ENCODE measurements at regions not wholly inside any gene's neighbourhood (a gene's known extent, or its start where the extent isn't known, plus 50 kb on each side); places are given as distances from the start of the nearest gene placed in this dataset.

- no peak overlapping the region for H3K4me3 ChIP-seq (ENCODE audit: insufficient read depth in 1 of 2, low read depth in 1 of 2, low read length in 2 of 2)
- H3K9me3 ChIP-seq (ENCODE audit: control insufficient read depth, low read length): peaks cover 10% of the 10 kb centered on the region
- no peak overlapping the region for H2AK5ac ChIP-seq (ENCODE audit: low read length, severe bottlenecking)
- H3K4ac ChIP-seq (ENCODE audit: low read depth in 1 of 2, low read length in 2 of 2): no peak overlapping the region
- WGBS: 83% methylated on average over 4 of the region's 5 CpGs
- H2BK15ac ChIP-seq (ENCODE audit: low read depth, poor library complexity, severe bottlenecking): no peak overlapping the region
- H3K23ac ChIP-seq (ENCODE audit: low read length in 2 of 2): no peak overlapping the region
- no peak overlapping the region for H2AFZ ChIP-seq (ENCODE audit: low read depth, low read length)
- no peak for DNase-seq
- no peak overlapping the region for H4K91ac ChIP-seq (ENCODE audit: low read length)
- no peak overlapping the region for H2BK12ac ChIP-seq (ENCODE audit: low read length in 2 of 2)
- H3K9ac ChIP-seq (ENCODE audit: low read length): no peak overlapping the region
- H3K79me1 ChIP-seq (replicated peaks; ENCODE audit: low read length, poor library complexity, severe bottlenecking): no peaks in the 10 kb centered on the region
- no peaks in the 10 kb centered on the region for H3K36me3 ChIP-seq (ENCODE audit: control insufficient read depth in 1 of 2, insufficient read depth in 2 of 2, low read depth in 1 of 2, low read length in 2 of 2)
- no peak overlapping the region for H4K8ac ChIP-seq (ENCODE audit: low read length)
- H3K27ac ChIP-seq (ENCODE audit: low read length, poor library complexity, severe bottlenecking): no peak overlapping the region
- H3K27me3 ChIP-seq (ENCODE audit: control insufficient read depth in 1 of 2, insufficient read depth in 1 of 2, low read length in 2 of 2): no peaks in the 10 kb centered on the region
- no peak overlapping the region for H2BK5ac ChIP-seq (ENCODE audit: low read depth, low read length, poor library complexity, severe bottlenecking)
- no peak overlapping the region for H2BK120ac ChIP-seq (ENCODE audit: low read depth, low read length)
- H3K18ac ChIP-seq (ENCODE audit: low read depth in 1 of 2, low read length in 2 of 2): no peak overlapping the region
- H3K14ac ChIP-seq (ENCODE audit: low read length in 2 of 2): no peak overlapping the region
- no peaks in the 10 kb centered on the region for H3K4me1 ChIP-seq (ENCODE audit: control insufficient read depth, insufficient read depth, low read depth, low read length)
- no peak overlapping the region for H3K4me2 ChIP-seq (ENCODE audit: low read length, poor library complexity, severe bottlenecking)
These were observed 582.6 kb downstream of the NR2F1-AS1 start for GRCh38 chr5:92998456-92998855.

GRCh38 chr5:92994392-92994791 lies 586.6 kb downstream of the NR2F1-AS1 start:
- H2AFZ ChIP-seq (ENCODE audit: low read depth, low read length): no peak overlapping the region
- no CpG with 5 or more reads among the region's 1 CpG for WGBS
- no peak overlapping the region for H4K91ac ChIP-seq (ENCODE audit: low read length)
- no peak overlapping the region for H3K14ac ChIP-seq (ENCODE audit: low read length in 2 of 2)
- no peak overlapping the region for H3K4me2 ChIP-seq (ENCODE audit: low read length, poor library complexity, severe bottlenecking)
- no peak overlapping the region for H4K8ac ChIP-seq (ENCODE audit: low read length)
- H3K4me1 ChIP-seq (ENCODE audit: control insufficient read depth, insufficient read depth, low read depth, low read length): peaks cover 2% of the 10 kb centered on the region
- no peak overlapping the region for H3K9ac ChIP-seq (ENCODE audit: low read length)
- H3K18ac ChIP-seq (ENCODE audit: low read depth in 1 of 2, low read length in 2 of 2): no peak overlapping the region
- no peaks in the 10 kb centered on the region for H3K27me3 ChIP-seq (ENCODE audit: control insufficient read depth in 1 of 2, insufficient read depth in 1 of 2, low read length in 2 of 2)
- peaks cover 10% of the 10 kb centered on the region for H3K9me3 ChIP-seq (ENCODE audit: control insufficient read depth, low read length)
- H3K4me3 ChIP-seq (ENCODE audit: insufficient read depth in 1 of 2, low read depth in 1 of 2, low read length in 2 of 2): peak overlapping the region in 1 of 2 experiments; percentile 14
- no peaks in the 10 kb centered on the region for H3K36me3 ChIP-seq (ENCODE audit: control insufficient read depth in 1 of 2, insufficient read depth in 2 of 2, low read depth in 1 of 2, low read length in 2 of 2)
- no peak overlapping the region for H2BK120ac ChIP-seq (ENCODE audit: low read depth, low read length)
- H3K23ac ChIP-seq (ENCODE audit: low read length in 2 of 2): no peak overlapping the region
- H2BK5ac ChIP-seq (ENCODE audit: low read depth, low read length, poor library complexity, severe bottlenecking): no peak overlapping the region
- H3K27ac ChIP-seq (ENCODE audit: low read length, poor library complexity, severe bottlenecking): no peak overlapping the region
- no peak overlapping the region for H3K4ac ChIP-seq (ENCODE audit: low read depth in 1 of 2, low read length in 2 of 2)
- H3K79me1 ChIP-seq (replicated peaks; ENCODE audit: low read length, poor library complexity, severe bottlenecking): no peaks in the 10 kb centered on the region
- no peak for DNase-seq
- H2BK12ac ChIP-seq (ENCODE audit: low read length in 2 of 2): no peak overlapping the region
- no peak overlapping the region for H2BK15ac ChIP-seq (ENCODE audit: low read depth, poor library complexity, severe bottlenecking)
- H2AK5ac ChIP-seq (ENCODE audit: low read length, severe bottlenecking): no peak overlapping the region

DNA sequence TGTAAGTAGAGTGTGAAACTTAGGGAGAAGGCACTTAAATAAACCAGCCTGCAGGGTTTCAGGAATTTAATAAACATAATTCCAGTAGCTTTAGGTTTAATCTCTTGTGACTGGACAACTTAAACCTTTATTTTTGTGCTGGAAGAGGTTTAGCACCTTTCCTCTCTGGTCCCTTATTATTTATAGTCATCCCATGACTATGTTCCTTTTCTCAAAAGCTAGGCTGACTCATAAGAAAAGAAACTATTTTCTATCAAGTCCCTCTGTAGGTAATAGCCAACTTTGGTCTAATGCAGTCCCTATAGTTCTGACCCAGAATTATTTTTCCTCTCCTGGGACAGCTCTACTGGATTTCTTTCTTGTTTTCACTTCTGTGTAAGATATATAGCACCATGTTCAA lies 588.9 kb downstream of the NR2F1-AS1 start:
- Histone ChIP-seq H2BK5ac (ENCODE audit: low read depth, low read length, poor library complexity, severe bottlenecking) (no peak overlapping the region), H4K8ac (ENCODE audit: low read length) (no peak overlapping the region), H3K4me3 (ENCODE audit: insufficient read depth in 1 of 2, low read depth in 1 of 2, low read length in 2 of 2) (no peak overlapping the region), H2AFZ (ENCODE audit: low read depth, low read length) (no peak overlapping the region), H3K18ac (ENCODE audit: low read depth in 1 of 2, low read length in 2 of 2) (no peak overlapping the region), H3K36me3 (ENCODE audit: control insufficient read depth in 1 of 2, insufficient read depth in 2 of 2, low read depth in 1 of 2, low read length in 2 of 2) (no peaks in the 10 kb centered on the region), H3K27ac (ENCODE audit: low read length, poor library complexity, severe bottlenecking) (no peak overlapping the region), H2AK5ac (ENCODE audit: low read length, severe bottlenecking) (no peak overlapping the region), H4K91ac (ENCODE audit: low read length) (no peak overlapping the region), H2BK15ac (ENCODE audit: low read depth, poor library complexity, severe bottlenecking) (no peak overlapping the region), H3K4me2 (ENCODE audit: low read length, poor library complexity, severe bottlenecking) (no peak overlapping the region), H3K4ac (ENCODE audit: low read depth in 1 of 2, low read length in 2 of 2) (no peak overlapping the region), H3K4me1 (ENCODE audit: control insufficient read depth, insufficient read depth, low read depth, low read length) (peaks cover 2% of the 10 kb centered on the region), H3K9me3 (ENCODE audit: control insufficient read depth, low read length) (peaks cover 10% of the 10 kb centered on the region), H3K23ac (ENCODE audit: low read length in 2 of 2) (no peak overlapping the region), H3K27me3 (ENCODE audit: control insufficient read depth in 1 of 2, insufficient read depth in 1 of 2, low read length in 2 of 2) (no peaks in the 10 kb centered on the region), H2BK12ac (ENCODE audit: low read length in 2 of 2) (no peak overlapping the region), H3K9ac (ENCODE audit: low read length) (no peak overlapping the region), H3K14ac (ENCODE audit: low read length in 2 of 2) (no peak overlapping the region), H2BK120ac (ENCODE audit: low read depth, low read length) (no peak overlapping the region), H3K79me1 (replicated peaks; ENCODE audit: low read length, poor library complexity, severe bottlenecking) (no peaks in the 10 kb centered on the region)
- peak; percentile 15 for DNase-seq

- Histone ChIP-seq H2BK120ac (ENCODE audit: low read depth, low read length) (peak overlapping the region; percentile 19), H2BK5ac (ENCODE audit: low read depth, low read length, poor library complexity, severe bottlenecking) (no peak overlapping the region), H3K23ac (ENCODE audit: low read length in 2 of 2) (no peak overlapping the region), H4K8ac (ENCODE audit: low read length) (no peak overlapping the region), H2BK15ac (ENCODE audit: low read depth, poor library complexity, severe bottlenecking) (no peak overlapping the region), H3K4me2 (ENCODE audit: low read length, poor library complexity, severe bottlenecking) (no peak overlapping the region), H2AFZ (ENCODE audit: low read depth, low read length) (no peak overlapping the region), H4K91ac (ENCODE audit: low read length) (no peak overlapping the region), H3K18ac (ENCODE audit: low read depth in 1 of 2, low read length in 2 of 2) (peak overlapping the region in 1 of 2 experiments; percentile 43), H3K27ac (ENCODE audit: low read length, poor library complexity, severe bottlenecking) (no peak overlapping the region), H3K4me3 (ENCODE audit: insufficient read depth in 1 of 2, low read depth in 1 of 2, low read length in 2 of 2) (no peak overlapping the region), H3K9ac (ENCODE audit: low read length) (no peak overlapping the region), H2AK5ac (ENCODE audit: low read length, severe bottlenecking) (no peak overlapping the region), H3K9me3 (ENCODE audit: control insufficient read depth, low read length) (peaks cover 13% of the 10 kb centered on the region), H3K14ac (ENCODE audit: low read length in 2 of 2) (no peak overlapping the region), H3K27me3 (ENCODE audit: control insufficient read depth in 1 of 2, insufficient read depth in 1 of 2, low read length in 2 of 2) (no peaks in the 10 kb centered on the region), H3K36me3 (ENCODE audit: control insufficient read depth in 1 of 2, insufficient read depth in 2 of 2, low read depth in 1 of 2, low read length in 2 of 2) (no peaks in the 10 kb centered on the region), H2BK12ac (ENCODE audit: low read length in 2 of 2) (no peak overlapping the region), H3K4me1 (ENCODE audit: control insufficient read depth, insufficient read depth, low read depth, low read length) (peaks cover 2% of the 10 kb centered on the region), H3K79me1 (replicated peaks; ENCODE audit: low read length, poor library complexity, severe bottlenecking) (no peaks in the 10 kb centered on the region), H3K4ac (ENCODE audit: low read depth in 1 of 2, low read length in 2 of 2) (no peak overlapping the region)
- peak; percentile 14 for DNase-seq
- WGBS: 26% methylated on average over 3 of the region's 3 CpGs
These were observed 589.4 kb downstream of the NR2F1-AS1 start for GRCh38 chr5:92991581-92992067.
